ENCODE measurements at regions not wholly inside any gene's neighbourhood (a gene's known extent, or its start where the extent isn't known, plus 50 kb on each side); places are given as distances from the start of the nearest gene placed in this dataset.

DNA sequence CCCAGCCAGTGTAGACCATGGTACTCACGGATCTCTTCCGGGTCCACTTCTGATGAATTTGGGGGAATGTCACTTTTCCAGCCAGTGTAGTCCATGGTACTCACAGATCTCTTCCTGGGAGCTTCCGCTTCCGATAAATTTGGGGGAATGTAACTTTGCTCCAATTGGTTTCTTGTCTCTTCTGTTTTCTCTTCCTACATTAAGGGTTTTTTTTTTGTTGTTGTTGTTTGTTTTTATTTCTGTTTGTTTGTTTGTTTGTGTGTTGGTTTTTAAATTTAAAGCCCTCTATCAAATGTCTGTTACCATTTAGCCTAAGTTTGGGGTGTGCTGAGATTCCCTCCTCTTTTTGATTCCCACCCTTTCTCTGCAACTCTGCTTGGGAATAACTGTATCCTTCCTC, 475.8 kb upstream of the FZD8 start:
- no peaks in the 10 kb centered on the region for H3K9me3 ChIP-seq (ENCODE audit: control insufficient read depth, insufficient read depth, low read length)
- no peak overlapping the region for H3K27ac ChIP-seq (ENCODE audit: low read length)
- no peaks in the 10 kb centered on the region for H3K27me3 ChIP-seq (ENCODE audit: control insufficient read depth, insufficient read depth, low read length)
- no peaks in the 10 kb centered on the region for H3K4me1 ChIP-seq (ENCODE audit: control insufficient read depth, insufficient read depth, low read length)
- WGBS (ENCODE audit: insufficient coverage, insufficient read length), result no CpG with 5 or more reads among the region's 4 CpGs
- H3K4me3 ChIP-seq (ENCODE audit: low read length), result no peak overlapping the region
- H3K36me3 ChIP-seq (ENCODE audit: control insufficient read depth, insufficient read depth, low read length), result no peaks in the 10 kb centered on the region
- no peak for DNase-seq (ENCODE audit: low read depth, low spot score)

GRCh38 chr10:36117231-36117630, 475.1 kb upstream of the FZD8 start:
- WGBS (ENCODE audit: insufficient coverage, insufficient read length), result no CpG with 5 or more reads among the region's 5 CpGs
- Histone ChIP-seq H3K27me3 (ENCODE audit: control insufficient read depth, insufficient read depth, low read length) (no peaks in the 10 kb centered on the region), H3K27ac (ENCODE audit: low read length) (no peak overlapping the region), H3K4me1 (ENCODE audit: control insufficient read depth, insufficient read depth, low read length) (no peaks in the 10 kb centered on the region), H3K36me3 (ENCODE audit: control insufficient read depth, insufficient read depth, low read length) (no peaks in the 10 kb centered on the region), H3K9me3 (ENCODE audit: control insufficient read depth, insufficient read depth, low read length) (no peaks in the 10 kb centered on the region), H3K4me3 (ENCODE audit: low read length) (no peak overlapping the region)
- no peak for DNase-seq (ENCODE audit: low read depth, low spot score)

DNA sequence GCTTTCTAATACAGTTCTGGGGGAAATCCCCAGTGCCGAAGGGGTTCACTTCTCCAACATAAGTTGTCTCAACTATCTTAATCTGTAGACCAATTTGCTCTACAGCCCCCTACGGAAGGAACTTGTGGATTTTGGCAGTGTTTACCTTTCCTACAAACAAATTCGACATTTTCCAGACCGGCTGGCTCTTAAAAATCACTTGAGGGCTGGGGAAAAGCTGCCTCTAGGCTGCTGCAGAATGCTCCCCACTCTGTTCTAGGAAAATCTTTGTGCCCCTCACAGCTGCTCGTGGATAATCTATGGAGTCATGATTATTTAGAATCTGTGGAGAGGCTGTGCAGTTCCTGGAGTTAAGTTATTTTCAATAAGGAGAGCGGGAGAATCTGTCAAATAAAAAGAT, 474.6 kb upstream of the FZD8 start:
- no peaks in the 10 kb centered on the region for H3K9me3 ChIP-seq (ENCODE audit: control insufficient read depth, insufficient read depth, low read length)
- no CpG with 5 or more reads among the region's 6 CpGs for WGBS (ENCODE audit: insufficient coverage, insufficient read length)
- H3K4me3 ChIP-seq (ENCODE audit: low read length), result no peak overlapping the region
- H3K27ac ChIP-seq (ENCODE audit: low read length), result no peak overlapping the region
- H3K36me3 ChIP-seq (ENCODE audit: control insufficient read depth, insufficient read depth, low read length), result no peaks in the 10 kb centered on the region
- no peak for DNase-seq (ENCODE audit: low read depth, low spot score)
- H3K4me1 ChIP-seq (ENCODE audit: control insufficient read depth, insufficient read depth, low read length), result no peaks in the 10 kb centered on the region
- H3K27me3 ChIP-seq (ENCODE audit: control insufficient read depth, insufficient read depth, low read length), result no peaks in the 10 kb centered on the region

- no peaks in the 10 kb centered on the region for H3K9me3 ChIP-seq (ENCODE audit: control insufficient read depth, insufficient read depth, low read length)
These were observed 473.9 kb upstream of the FZD8 start for GRCh38 chr10:36116040-36116439.

DNA sequence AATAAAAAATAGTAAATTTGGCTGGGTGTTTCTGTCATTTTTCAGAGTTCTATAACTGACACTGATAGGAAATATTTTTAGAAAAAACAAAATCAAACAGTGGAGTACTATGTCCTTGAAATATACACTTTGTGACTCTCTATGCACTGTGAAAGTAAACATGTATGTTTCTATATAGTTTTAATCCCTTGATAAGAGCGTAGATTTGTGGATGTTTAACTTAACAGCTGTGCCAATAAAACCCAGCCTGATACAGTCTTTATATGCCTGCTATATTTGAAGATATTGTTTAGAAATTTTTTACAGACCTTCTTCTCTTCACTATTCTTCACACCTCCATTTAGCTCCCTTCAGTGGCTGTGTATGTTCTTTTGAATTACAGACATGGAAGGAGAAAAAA, 473.3 kb upstream of the FZD8 start:
- H3K4me1 ChIP-seq (ENCODE audit: control insufficient read depth, insufficient read depth, low read length), result no peaks in the 10 kb centered on the region
- WGBS (ENCODE audit: insufficient coverage, insufficient read length), result no CpG with 5 or more reads among the region's 1 CpG
- no peaks in the 10 kb centered on the region for H3K27me3 ChIP-seq (ENCODE audit: control insufficient read depth, insufficient read depth, low read length)
- no peak overlapping the region for H3K27ac ChIP-seq (ENCODE audit: low read length)
- no peaks in the 10 kb centered on the region for H3K9me3 ChIP-seq (ENCODE audit: control insufficient read depth, insufficient read depth, low read length)
- no peak for DNase-seq (ENCODE audit: low read depth, low spot score)
- no peaks in the 10 kb centered on the region for H3K36me3 ChIP-seq (ENCODE audit: control insufficient read depth, insufficient read depth, low read length)
- no peak overlapping the region for H3K4me3 ChIP-seq (ENCODE audit: low read length)

More at GRCh38 chr10:36116040-36116439, 473.9 kb upstream of the FZD8 start:
- Histone ChIP-seq H3K27me3 (ENCODE audit: control insufficient read depth, insufficient read depth, low read length) (no peaks in the 10 kb centered on the region), H3K4me1 (ENCODE audit: control insufficient read depth, insufficient read depth, low read length) (no peaks in the 10 kb centered on the region), H3K27ac (ENCODE audit: low read length) (no peak overlapping the region), H3K36me3 (ENCODE audit: control insufficient read depth, insufficient read depth, low read length) (no peaks in the 10 kb centered on the region), H3K4me3 (ENCODE audit: low read length) (no peak overlapping the region)
- DNase-seq (ENCODE audit: low read depth, low spot score), result no peak
- WGBS (ENCODE audit: insufficient coverage, insufficient read length), result no CpG with 5 or more reads among the region's 2 CpGs

DNA sequence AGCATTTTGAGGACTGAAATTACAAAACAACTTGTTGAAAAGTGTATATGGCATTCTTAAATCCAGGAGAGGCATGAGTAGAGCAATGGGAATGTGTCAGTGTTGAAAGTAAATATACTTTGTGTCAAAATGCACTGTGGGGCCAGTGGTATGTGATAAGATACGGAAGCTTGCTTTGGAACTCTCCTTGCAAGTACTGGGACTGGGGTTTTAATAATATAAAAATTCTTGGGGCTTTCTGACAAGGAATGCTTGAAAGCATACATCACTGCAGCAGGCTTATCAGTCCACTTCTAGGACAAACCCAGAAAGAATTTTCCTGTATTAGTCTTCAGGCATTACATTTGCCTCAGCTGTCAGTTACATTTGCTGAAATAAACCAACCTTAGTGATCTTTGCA, 472.8 kb upstream of the FZD8 start:
- no CpG with 5 or more reads among the region's 1 CpG for WGBS (ENCODE audit: insufficient coverage, insufficient read length)
- no peak overlapping the region for H3K27ac ChIP-seq (ENCODE audit: low read length)

GRCh38 chr10:36114141-36114540, 472.0 kb upstream of the FZD8 start:
- Histone ChIP-seq H3K27me3 (ENCODE audit: control insufficient read depth, insufficient read depth, low read length) (no peaks in the 10 kb centered on the region), H3K4me3 (ENCODE audit: low read length) (no peak overlapping the region), H3K27ac (ENCODE audit: low read length) (no peak overlapping the region), H3K36me3 (ENCODE audit: control insufficient read depth, insufficient read depth, low read length) (no peaks in the 10 kb centered on the region), H3K4me1 (ENCODE audit: control insufficient read depth, insufficient read depth, low read length) (no peaks in the 10 kb centered on the region), H3K9me3 (ENCODE audit: control insufficient read depth, insufficient read depth, low read length) (no peaks in the 10 kb centered on the region)
- no CpG with 5 or more reads among the region's 1 CpG for WGBS (ENCODE audit: insufficient coverage, insufficient read length)
- DNase-seq (ENCODE audit: low read depth, low spot score), result no peak

More for the DNA sequence above, 472.8 kb upstream of the FZD8 start:
- no peaks in the 10 kb centered on the region for H3K27me3 ChIP-seq (ENCODE audit: control insufficient read depth, insufficient read depth, low read length)
- no peak for DNase-seq (ENCODE audit: low read depth, low spot score)
- no peaks in the 10 kb centered on the region for H3K4me1 ChIP-seq (ENCODE audit: control insufficient read depth, insufficient read depth, low read length)
- no peaks in the 10 kb centered on the region for H3K9me3 ChIP-seq (ENCODE audit: control insufficient read depth, insufficient read depth, low read length)
- H3K36me3 ChIP-seq (ENCODE audit: control insufficient read depth, insufficient read depth, low read length), result no peaks in the 10 kb centered on the region
- H3K4me3 ChIP-seq (ENCODE audit: low read length), result no peak overlapping the region

DNA sequence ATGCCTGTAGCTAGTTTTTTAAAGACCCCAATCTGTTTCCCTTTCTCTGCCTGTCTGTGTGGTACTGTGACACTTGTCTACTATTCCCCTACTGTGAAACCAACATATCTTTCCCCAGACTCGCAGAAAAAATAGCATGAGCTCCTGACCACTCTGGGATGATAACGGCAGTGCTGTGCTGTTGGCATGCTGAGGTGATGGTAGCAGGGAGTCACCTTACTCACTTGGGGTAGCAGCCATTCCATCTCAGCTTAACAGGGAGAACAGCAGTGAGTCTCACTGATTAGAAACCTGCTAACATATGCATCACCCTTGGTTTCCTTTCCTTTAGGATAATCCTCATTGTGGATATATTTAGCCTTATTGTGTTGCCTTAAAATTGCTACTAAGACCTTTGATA, 469.6 kb upstream of the FZD8 start:
- Histone ChIP-seq H3K27ac (ENCODE audit: low read length) (no peak overlapping the region), H3K4me1 (ENCODE audit: control insufficient read depth, insufficient read depth, low read length) (no peaks in the 10 kb centered on the region), H3K36me3 (ENCODE audit: control insufficient read depth, insufficient read depth, low read length) (no peaks in the 10 kb centered on the region), H3K9me3 (ENCODE audit: control insufficient read depth, insufficient read depth, low read length) (no peaks in the 10 kb centered on the region), H3K4me3 (ENCODE audit: low read length) (no peak overlapping the region), H3K27me3 (ENCODE audit: control insufficient read depth, insufficient read depth, low read length) (no peaks in the 10 kb centered on the region)
- no CpG with 5 or more reads among the region's 2 CpGs for WGBS (ENCODE audit: insufficient coverage, insufficient read length)
- no peak for DNase-seq (ENCODE audit: low read depth, low spot score)

GRCh38 chr10:36110097-36110496, 468.0 kb upstream of the FZD8 start:
- H3K4me3 ChIP-seq (ENCODE audit: low read length), result no peak overlapping the region
- no peaks in the 10 kb centered on the region for H3K27me3 ChIP-seq (ENCODE audit: control insufficient read depth, insufficient read depth, low read length)
- no peaks in the 10 kb centered on the region; the same call in 1 of the 2 replicates for H3K9me3 ChIP-seq (ENCODE audit: control insufficient read depth, insufficient read depth, low read length)
- no CpG with 5 or more reads among the region's 1 CpG for WGBS (ENCODE audit: insufficient coverage, insufficient read length)
- no peak overlapping the region for H3K27ac ChIP-seq (ENCODE audit: low read length)
- no peak for DNase-seq (ENCODE audit: low read depth, low spot score)
- no peaks in the 10 kb centered on the region for H3K36me3 ChIP-seq (ENCODE audit: control insufficient read depth, insufficient read depth, low read length)
- H3K4me1 ChIP-seq (ENCODE audit: control insufficient read depth, insufficient read depth, low read length), result no peaks in the 10 kb centered on the region

GRCh38 chr10:36109399-36110023, 467.4 kb upstream of the FZD8 start:
- Histone ChIP-seq H3K27me3 (ENCODE audit: control insufficient read depth, insufficient read depth, low read length) (no peaks in the 10 kb centered on the region), H3K27ac (ENCODE audit: low read length) (no peak overlapping the region), H3K4me3 (ENCODE audit: low read length) (no peak overlapping the region), H3K4me1 (ENCODE audit: control insufficient read depth, insufficient read depth, low read length) (no peaks in the 10 kb centered on the region), H3K36me3 (ENCODE audit: control insufficient read depth, insufficient read depth, low read length) (no peaks in the 10 kb centered on the region), H3K9me3 (ENCODE audit: control insufficient read depth, insufficient read depth, low read length) (no peaks in the 10 kb centered on the region; the same call in 1 of the 2 replicates)
- no CpG with 5 or more reads among the region's 3 CpGs for WGBS (ENCODE audit: insufficient coverage, insufficient read length)
- no peak for DNase-seq (ENCODE audit: low read depth, low spot score)

- no peaks in the 10 kb centered on the region; the same call in 1 of the 2 replicates for H3K9me3 ChIP-seq (ENCODE audit: control insufficient read depth, insufficient read depth, low read length)
- no CpG with 5 or more reads among the region's 3 CpGs for WGBS (ENCODE audit: insufficient coverage, insufficient read length)
- no peaks in the 10 kb centered on the region for H3K27me3 ChIP-seq (ENCODE audit: control insufficient read depth, insufficient read depth, low read length)
- H3K4me3 ChIP-seq (ENCODE audit: low read length), result no peak overlapping the region
- H3K4me1 ChIP-seq (ENCODE audit: control insufficient read depth, insufficient read depth, low read length), result no peaks in the 10 kb centered on the region
- DNase-seq (ENCODE audit: low read depth, low spot score), result no peak
- no peak overlapping the region for H3K27ac ChIP-seq (ENCODE audit: low read length)
- no peaks in the 10 kb centered on the region for H3K36me3 ChIP-seq (ENCODE audit: control insufficient read depth, insufficient read depth, low read length)
These were observed 455.6 kb upstream of the FZD8 start for GRCh38 chr10:36097696-36098095.

Measured in iPS DF 6.9 (cell line).